ENCODE measurements at regions not wholly inside any gene's neighbourhood (a gene's known extent, or its start where the extent isn't known, plus 50 kb on each side); places are given as distances from the start of the nearest gene placed in this dataset.

DNA sequence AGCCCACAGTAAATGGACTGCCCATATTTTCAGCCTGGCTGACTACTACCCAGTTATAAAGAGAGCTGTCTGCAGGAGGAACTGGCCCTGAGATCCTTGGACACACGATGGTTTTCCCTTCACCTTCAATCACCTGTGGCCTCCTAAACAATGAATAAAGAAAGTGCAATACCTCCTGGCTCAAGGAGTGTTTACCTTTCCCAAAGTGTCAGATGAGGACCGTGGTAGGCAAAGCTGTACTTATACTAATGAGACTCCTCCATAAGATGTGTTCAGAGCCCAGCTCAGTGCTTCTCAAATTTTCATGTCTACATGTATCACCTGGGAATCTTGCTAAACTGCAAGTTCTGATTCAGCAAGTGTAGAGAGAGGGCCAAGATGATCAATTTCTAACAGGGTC lies 284.5 kb upstream of the VLDLR start:
- TF ChIP-seq, protein P1, sequence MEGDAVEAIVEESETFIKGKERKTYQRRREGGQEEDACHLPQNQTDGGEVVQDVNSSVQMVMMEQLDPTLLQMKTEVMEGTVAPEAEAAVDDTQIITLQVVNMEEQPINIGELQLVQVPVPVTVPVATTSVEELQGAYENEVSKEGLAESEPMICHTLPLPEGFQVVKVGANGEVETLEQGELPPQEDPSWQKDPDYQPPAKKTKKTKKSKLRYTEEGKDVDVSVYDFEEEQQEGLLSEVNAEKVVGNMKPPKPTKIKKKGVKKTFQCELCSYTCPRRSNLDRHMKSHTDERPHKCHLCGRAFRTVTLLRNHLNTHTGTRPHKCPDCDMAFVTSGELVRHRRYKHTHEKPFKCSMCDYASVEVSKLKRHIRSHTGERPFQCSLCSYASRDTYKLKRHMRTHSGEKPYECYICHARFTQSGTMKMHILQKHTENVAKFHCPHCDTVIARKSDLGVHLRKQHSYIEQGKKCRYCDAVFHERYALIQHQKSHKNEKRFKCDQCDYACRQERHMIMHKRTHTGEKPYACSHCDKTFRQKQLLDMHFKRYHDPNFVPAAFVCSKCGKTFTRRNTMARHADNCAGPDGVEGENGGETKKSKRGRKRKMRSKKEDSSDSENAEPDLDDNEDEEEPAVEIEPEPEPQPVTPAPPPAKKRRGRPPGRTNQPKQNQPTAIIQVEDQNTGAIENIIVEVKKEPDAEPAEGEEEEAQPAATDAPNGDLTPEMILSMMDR (IDR thresholded peaks at IDR 0.05; ENCODE audit: extremely low read depth in 1 of 2, insufficient read depth in 1 of 2, low read depth in 1 of 2, low read length in 2 of 2): no peak
- TF ChIP-seq EZH2 (IDR thresholded peaks at IDR 0.05; ENCODE audit: borderline replicate concordance, low read depth, low read length, severe bottlenecking): no peak
